DND-41 (cell line): ENCODE measurements at regions not wholly inside any gene's neighbourhood (a gene's known extent, or its start where the extent isn't known, plus 50 kb on each side); places are given as distances from the start of the nearest gene placed in this dataset.

Experiments used
- ATAC-seq: fragments of 200-7000 bp; cut with Tn5 transposase; 3 replicates; pipeline ENCODE4 v1.9.1; 2021; ENCODE audit warnings: low read depth; ENCODE audit not compliant: insufficient read depth
- DNase-seq: peaks from one replicate; pipeline ENCODE4 v3.0.0-alpha.2; 2020
- H2AFZ ChIP-seq: 2 replicates; pipeline ENCODE4 v1.6.0; 2012; ENCODE audit warnings: low read depth, low read length
- H3K27ac ChIP-seq: 2 replicates; pipeline ENCODE4 v1.5.1; 2012; ENCODE audit warnings: low read length, inconsistent platforms
- H3K27me3 ChIP-seq: fragments of 200-600 bp; sonication (generic); 2 replicates; pipeline ENCODE4 v1.6.0; 2012; ENCODE audit warnings: low read length, mild to moderate bottlenecking, inconsistent platforms; ENCODE audit not compliant: insufficient read depth, poor library complexity
- H3K36me3 ChIP-seq: 2 replicates; pipeline ENCODE4 v1.5.1; 2012; ENCODE audit warnings: low read length, inconsistent platforms; ENCODE audit not compliant: insufficient read depth
- H3K4me1 ChIP-seq: 2 replicates; pipeline ENCODE4 v1.5.1; 2012; ENCODE audit warnings: mild to moderate bottlenecking, low read length; ENCODE audit not compliant: insufficient read depth
- H3K4me2 ChIP-seq: 2 replicates; pipeline ENCODE4 v1.6.0; 2012; ENCODE audit warnings: mild to moderate bottlenecking, moderate library complexity, low read length, inconsistent platforms; ENCODE audit not compliant: insufficient read depth
- H3K4me3 ChIP-seq, 2 experiments: fragments of 200-600 bp in 1 of 2; shearing (Covaris generic) in 1 of 2; 2 replicates each; pipeline ENCODE4 v1.5.1; 2012 to 2016; ENCODE audit warnings: inconsistent platforms in 2 of 2, low read length in 2 of 2, mild to moderate bottlenecking in 2 of 2, low read depth in 1 of 2, moderate library complexity in 1 of 2
- H3K79me2 ChIP-seq: 2 replicates; pipeline ENCODE4 v1.6.0; 2012; ENCODE audit warnings: low read length, inconsistent platforms; ENCODE audit not compliant: insufficient read depth
- H3K9ac ChIP-seq: 2 replicates; pipeline ENCODE4 v1.6.0; 2012; ENCODE audit warnings: low read depth, mild to moderate bottlenecking, inconsistent platforms, low read length, moderate library complexity
- H3K9me3 ChIP-seq: 2 replicates; pipeline ENCODE4 v1.5.1; 2012; ENCODE audit warnings: low read length, moderate library complexity, mild to moderate bottlenecking, inconsistent platforms; ENCODE audit not compliant: insufficient read depth, severe bottlenecking
- H4K20me1 ChIP-seq: 2 replicates; pipeline ENCODE4 v1.6.0; 2012; ENCODE audit warnings: low read length; ENCODE audit not compliant: insufficient read depth
- CTCF ChIP-seq: IDR thresholded peaks from 2 replicates; pipeline ENCODE4 v1.5.1; 2012; ENCODE audit warnings: borderline replicate concordance, low read length, moderate library complexity, mild to moderate bottlenecking; ENCODE audit not compliant: poor library complexity, severe bottlenecking; ENCODE audit errors: extremely low read depth
- EZH2 ChIP-seq: IDR thresholded peaks from 3 replicates; pipeline ENCODE4 v1.6.1; 2012; ENCODE audit warnings: borderline replicate concordance, low read depth, mild to moderate bottlenecking, moderate library complexity, low read length, inconsistent platforms; ENCODE audit not compliant: severe bottlenecking

- H3K79me2 ChIP-seq = no peaks in the 10 kb centered on the region
- ATAC-seq (no peak), DNase-seq (no peak)
- no peaks in the 10 kb centered on the region for H3K9me3 ChIP-seq
- no peak overlapping the region for H3K9ac ChIP-seq
- H3K4me2 ChIP-seq = no peak overlapping the region
- H3K4me3 ChIP-seq = no peak overlapping the region
- no peak for TF ChIP-seq CTCF
- no peak for TF ChIP-seq EZH2
- no peaks in the 10 kb centered on the region for H3K36me3 ChIP-seq
- H3K4me1 ChIP-seq = no peaks in the 10 kb centered on the region
- no peaks in the 10 kb centered on the region for H4K20me1 ChIP-seq
- H2AFZ ChIP-seq = no peak overlapping the region
- no peaks in the 10 kb centered on the region for H3K27me3 ChIP-seq
- H3K27ac ChIP-seq = no peak overlapping the region
These were observed 264.1 kb downstream of the GASK1B start for GRCh38 chr4:157908691-157909090.

- Histone ChIP-seq H3K36me3 (no peaks in the 10 kb centered on the region), H3K4me3 (no peak overlapping the region), H3K79me2 (no peaks in the 10 kb centered on the region), H3K4me2 (no peak overlapping the region), H3K9me3 (no peaks in the 10 kb centered on the region), H3K4me1 (no peaks in the 10 kb centered on the region), H3K9ac (no peak overlapping the region), H4K20me1 (no peaks in the 10 kb centered on the region), H3K27ac (no peak overlapping the region), H2AFZ (no peak overlapping the region), H3K27me3 (no peaks in the 10 kb centered on the region)
- no peak for TF ChIP-seq CTCF
- no peak for TF ChIP-seq EZH2
- DNase-seq (no peak), ATAC-seq (no peak)
These were observed 264.8 kb downstream of the GASK1B start for GRCh38 chr4:157908031-157908430.

GRCh38 chr4:157907226-157907946 lies 265.4 kb downstream of the GASK1B start:
- Histone ChIP-seq H2AFZ (no peak overlapping the region), H3K9me3 (no peaks in the 10 kb centered on the region), H3K27ac (no peak overlapping the region), H3K4me2 (no peak overlapping the region), H3K4me1 (no peaks in the 10 kb centered on the region), H4K20me1 (no peaks in the 10 kb centered on the region), H3K4me3 (no peak overlapping the region), H3K36me3 (no peaks in the 10 kb centered on the region), H3K79me2 (no peaks in the 10 kb centered on the region), H3K9ac (no peak overlapping the region), H3K27me3 (no peaks in the 10 kb centered on the region)
- TF ChIP-seq EZH2 = no peak
- no peak for TF ChIP-seq CTCF
- DNase-seq = no peak
- ATAC-seq = no peak
